Liver (tissue), 8 donors: ENCODE measurements at regions not wholly inside any gene's neighbourhood (a gene's known extent, or its start where the extent isn't known, plus 50 kb on each side); places are given as distances from the start of the nearest gene placed in this dataset.

ENCODE experiments used
- DNase-seq: peaks from one replicate; pipeline ENCODE4 v3.0.0-alpha.2; 2017; ENCODE audit warnings: low spot score
- H3K27ac ChIP-seq, 2 donors: one replicate each; pipeline ENCODE4 v1.7.0; 2013; ENCODE audit warnings: inconsistent platforms in 2 of 2, low read length in 2 of 2, control low read depth in 1 of 2, low read depth in 1 of 2, mild to moderate bottlenecking in 1 of 2
- H3K27me3 ChIP-seq, 4 donors: one replicate each; pipeline versions ENCODE4 v1.6.1 to v1.7.0; 2013; ENCODE audit warnings: low read length in 3 of 4, inconsistent platforms in 1 of 4, mild to moderate bottlenecking in 1 of 4, moderate library complexity in 1 of 4; ENCODE audit not compliant: control insufficient read depth in 4 of 4, insufficient read depth in 4 of 4
- H3K36me3 ChIP-seq, 4 donors: one replicate each; pipeline versions ENCODE4 v1.6.1 to v1.7.0; 2013; ENCODE audit warnings: low read length in 3 of 4, mild to moderate bottlenecking in 3 of 4, low read depth in 1 of 4, moderate library complexity in 1 of 4; ENCODE audit not compliant: control insufficient read depth in 4 of 4, insufficient read depth in 3 of 4
- H3K4me1 ChIP-seq, 4 donors: one replicate each; pipeline versions ENCODE4 v1.6.1 to v1.7.0; 2013; ENCODE audit warnings: low read length in 3 of 4, mild to moderate bottlenecking in 3 of 4, moderate library complexity in 1 of 4; ENCODE audit not compliant: control insufficient read depth in 4 of 4, insufficient read depth in 4 of 4
- H3K4me3 ChIP-seq, 3 donors: one replicate each; pipeline versions ENCODE4 v1.6.1 to v1.7.0; 2013; ENCODE audit warnings: low read length in 3 of 3, control low read depth in 1 of 3, low read depth in 1 of 3, mild to moderate bottlenecking in 1 of 3
- H3K9ac ChIP-seq, 2 donors: one replicate each; pipeline ENCODE4 v1.7.0; 2013; ENCODE audit warnings: low read length in 2 of 2, mild to moderate bottlenecking in 2 of 2, moderate library complexity in 2 of 2, control low read depth in 1 of 2, low read depth in 1 of 2
- H3K9me3 ChIP-seq, 4 donors: one replicate each; pipeline versions ENCODE4 v1.6.1 to v1.7.0; 2013; ENCODE audit warnings: low read length in 3 of 4; ENCODE audit not compliant: control insufficient read depth in 4 of 4
- CTCF ChIP-seq: fragments of 150-350 bp; IDR thresholded peaks from 2 replicates; pipeline ENCODE4 v1.5.1; 2017; ENCODE audit warnings: improper control_type of control experiment, low read depth, low read length; ENCODE audit not compliant: missing input control
- EGR1 ChIP-seq, 2 donors: IDR thresholded peaks; 2 replicates each; pipeline ENCODE4 v1.6.1; 2016 to 2018; ENCODE audit warnings: antibody characterized with exemption in 2 of 2, low read depth in 2 of 2
- FOXA1 ChIP-seq: IDR thresholded peaks from 2 replicates; pipeline ENCODE4 v1.6.1; 2016; ENCODE audit warnings: antibody characterized with exemption
- GABPA ChIP-seq, 2 donors: IDR thresholded peaks in 1 of 2; conservative IDR thresholded peaks in 1 of 2; 2 replicates each; pipeline ENCODE4 v1.6.1; 2016; ENCODE audit warnings: antibody characterized with exemption in 2 of 2, mild to moderate bottlenecking in 1 of 2, moderate library complexity in 1 of 2
- HNF4A ChIP-seq, 2 donors: conservative IDR thresholded peaks; 2 replicates each; pipeline ENCODE4 v1.6.1; 2016; ENCODE audit warnings: antibody characterized with exemption in 2 of 2, mild to moderate bottlenecking in 2 of 2
- HNF4G ChIP-seq: IDR thresholded peaks from 2 replicates; pipeline ENCODE4 v1.6.1; 2016; ENCODE audit warnings: antibody characterized with exemption
- JUND ChIP-seq, 2 donors: IDR thresholded peaks; 2 replicates each; pipeline ENCODE4 v1.6.1; 2016; ENCODE audit warnings: antibody characterized with exemption in 2 of 2
- REST ChIP-seq: IDR thresholded peaks from 2 replicates; pipeline ENCODE4 v1.6.1; 2016; ENCODE audit warnings: antibody characterized with exemption, mild to moderate bottlenecking
- SP1 ChIP-seq: IDR thresholded peaks from 2 replicates; pipeline ENCODE4 v1.6.1; 2018; ENCODE audit warnings: antibody characterized with exemption, mild to moderate bottlenecking
- TAF1 ChIP-seq: conservative IDR thresholded peaks from 2 replicates; pipeline ENCODE4 v1.6.1; 2016; ENCODE audit warnings: antibody characterized with exemption, mild to moderate bottlenecking
- YY1 ChIP-seq: IDR thresholded peaks from 2 replicates; pipeline ENCODE4 v1.6.1; 2016; ENCODE audit warnings: antibody characterized with exemption, mild to moderate bottlenecking
- WGBS: extraction: QIAGEN DNeasy Blood & Tissue Kit; methylation state at CpG from one replicate; pipeline ENCODE4 v1.1.7; 2013; 5-methylcytosine and 5-hydroxymethylcytosine counted together
- TF ChIP-seq, protein P1 (sequence below): IDR thresholded peaks from 2 replicates; pipeline ENCODE4 v1.6.1; 2016; ENCODE audit warnings: antibody characterized with exemption
- TF ChIP-seq, protein P2 (sequence below): IDR thresholded peaks from 2 replicates; pipeline ENCODE4 v1.6.1; 2016; ENCODE audit warnings: antibody characterized with exemption
- donor health status: healthy.
- donor health status: healthy.
- donor health status: healthy.
- donor health status: healthy.
- donor health status: healthy.

- TF ChIP-seq YY1 (no peak), SP1 (no peak), FOXA1 (no peak), EGR1 (IDR thresholded peaks at IDR 0.05; ENCODE audit: low read depth in 2 of 2) (no peak), GABPA (IDR thresholded peaks at IDR 0.05 in 1 of 2, conservative IDR thresholded peaks at IDR 0.05 in 1 of 2) (no peak), JUND (IDR thresholded peaks at IDR 0.05) (no peak), REST (no peak), CTCF (no peak), HNF4G (no peak), HNF4A (conservative IDR thresholded peaks at IDR 0.05) (no peak), TAF1 (no peak)
- TF ChIP-seq, protein P1, sequence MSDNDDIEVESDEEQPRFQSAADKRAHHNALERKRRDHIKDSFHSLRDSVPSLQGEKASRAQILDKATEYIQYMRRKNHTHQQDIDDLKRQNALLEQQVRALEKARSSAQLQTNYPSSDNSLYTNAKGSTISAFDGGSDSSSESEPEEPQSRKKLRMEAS, result no peak
- TF ChIP-seq, protein P2, sequence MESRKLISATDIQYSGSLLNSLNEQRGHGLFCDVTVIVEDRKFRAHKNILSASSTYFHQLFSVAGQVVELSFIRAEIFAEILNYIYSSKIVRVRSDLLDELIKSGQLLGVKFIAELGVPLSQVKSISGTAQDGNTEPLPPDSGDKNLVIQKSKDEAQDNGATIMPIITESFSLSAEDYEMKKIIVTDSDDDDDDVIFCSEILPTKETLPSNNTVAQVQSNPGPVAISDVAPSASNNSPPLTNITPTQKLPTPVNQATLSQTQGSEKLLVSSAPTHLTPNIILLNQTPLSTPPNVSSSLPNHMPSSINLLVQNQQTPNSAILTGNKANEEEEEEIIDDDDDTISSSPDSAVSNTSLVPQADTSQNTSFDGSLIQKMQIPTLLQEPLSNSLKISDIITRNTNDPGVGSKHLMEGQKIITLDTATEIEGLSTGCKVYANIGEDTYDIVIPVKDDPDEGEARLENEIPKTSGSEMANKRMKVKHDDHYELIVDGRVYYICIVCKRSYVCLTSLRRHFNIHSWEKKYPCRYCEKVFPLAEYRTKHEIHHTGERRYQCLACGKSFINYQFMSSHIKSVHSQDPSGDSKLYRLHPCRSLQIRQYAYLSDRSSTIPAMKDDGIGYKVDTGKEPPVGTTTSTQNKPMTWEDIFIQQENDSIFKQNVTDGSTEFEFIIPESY, result no peak
- H3K27me3 ChIP-seq, result no peaks in the 10 kb centered on the region
- no peaks in the 10 kb centered on the region for H3K9me3 ChIP-seq
- no peak overlapping the region for H3K9ac ChIP-seq
- DNase-seq, result no peak
- H3K4me3 ChIP-seq, result no peak overlapping the region
- no peaks in the 10 kb centered on the region for H3K36me3 ChIP-seq
- WGBS, result 30% methylated on average over 3 of the region's 3 CpGs
- H3K4me1 ChIP-seq, result no peaks in the 10 kb centered on the region
- no peak overlapping the region for H3K27ac ChIP-seq
These were observed 149.5 kb downstream of the SPP2 start for GRCh38 chr2:234199996-234200395.

DNA sequence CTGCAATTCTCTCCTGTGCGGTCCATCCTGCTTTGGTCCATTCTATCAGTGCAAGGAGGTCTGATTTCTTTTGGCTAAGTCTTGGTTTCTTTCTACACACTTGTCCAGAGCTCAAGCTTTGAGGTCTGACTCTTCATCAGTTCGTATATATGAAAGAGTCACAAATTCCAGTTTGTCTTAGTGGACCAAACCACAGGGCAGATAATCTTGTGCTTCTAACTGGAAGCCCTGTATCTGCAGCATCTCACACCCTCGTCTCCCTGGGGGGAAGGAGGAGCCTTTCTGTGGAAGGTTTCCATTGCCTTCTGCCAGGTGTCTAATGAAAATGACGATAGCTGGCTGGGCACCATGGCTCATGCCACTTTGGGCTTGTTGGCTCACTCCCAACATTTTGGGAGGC lies 148.5 kb downstream of the SPP2 start:
- no peak overlapping the region for H3K27ac ChIP-seq
- no peaks in the 10 kb centered on the region for H3K27me3 ChIP-seq
- no peaks in the 10 kb centered on the region for H3K36me3 ChIP-seq
- TF ChIP-seq TAF1, result no peak
- no peak for TF ChIP-seq CTCF
- TF ChIP-seq, protein P1, result no peak
- TF ChIP-seq REST, result no peak
- no peak overlapping the region for H3K4me3 ChIP-seq
- no peak overlapping the region for H3K9ac ChIP-seq
- 75% methylated on average over 4 of the region's 4 CpGs for WGBS
- no peaks in the 10 kb centered on the region for H3K9me3 ChIP-seq
- no peaks in the 10 kb centered on the region for H3K4me1 ChIP-seq
- DNase-seq, result no peak
